Endothelial cell of umbilical vein (primary cell): ENCODE measurements at regions not wholly inside any gene's neighbourhood (a gene's known extent, or its start where the extent isn't known, plus 50 kb on each side); places are given as distances from the start of the nearest gene placed in this dataset.

ENCODE experiments used
- BruUV-seq: library from RNA; stranded (reverse); fragments of 400-500 nt; replicated peaks from 2 replicates; lab custom pipeline; 2021; lab: Mats Ljungman, UMichigan
- CTCF ChIA-PET: fragments of 300-600, 350-600 bp; sonication (Branson Sonifier 250); formaldehyde crosslinking; loops from one replicate; lab custom pipeline; 2021; ENCODE audit warnings: antibody characterized with exemption, inconsistent platforms; lab: Charles Lee
- POLR2A ChIA-PET: fragments of 300-600, 350-600 bp; sonication (Branson Sonifier 250); formaldehyde crosslinking; loops from one replicate; lab custom pipeline; 2021; ENCODE audit warnings: antibody characterized with exemption, inconsistent platforms; lab: Charles Lee
- DNase-seq: peaks from one replicate; pipeline ENCODE4 v3.0.0-alpha.2; 2011; ENCODE audit warnings: low read depth, low spot score
- FAIRE-seq: peaks from 2 replicates; lab custom pipeline; 2011; peaks lifted over from hg19 to GRCh38; lab: Jason Lieb, UNC
- H2AFZ ChIP-seq: 2 replicates; pipeline ENCODE4 v1.6.0; 2012; ENCODE audit warnings: low read depth, low read length, control low read depth, inconsistent platforms
- H3K27ac ChIP-seq: 2 replicates; pipeline ENCODE4 v1.5.1; 2011; ENCODE audit warnings: low read depth, mild to moderate bottlenecking, control low read depth, low read length, moderate library complexity; ENCODE audit not compliant: insufficient read depth
- H3K27me3 ChIP-seq, 2 experiments: 2 replicates each; pipeline versions ENCODE4 v1.6.0 to v1.6.1; 2011; ENCODE audit warnings: low read length in 2 of 2, mixed read lengths in 1 of 2; ENCODE audit not compliant: control insufficient read depth in 2 of 2, insufficient read depth in 2 of 2
- H3K36me3 ChIP-seq, 2 experiments: 2 replicates in 1 of 2; 3 replicates in 1 of 2; pipeline ENCODE4 v1.5.1; 2011; ENCODE audit warnings: low read length in 2 of 2, mild to moderate bottlenecking in 1 of 2, moderate library complexity in 1 of 2; ENCODE audit not compliant: control insufficient read depth in 2 of 2, insufficient read depth in 2 of 2; ENCODE audit errors: extremely low read depth in 1 of 2
- H3K4me1 ChIP-seq: 3 replicates; pipeline ENCODE4 v1.5.1; 2011; ENCODE audit warnings: mild to moderate bottlenecking, low read length; ENCODE audit not compliant: control insufficient read depth, insufficient read depth; ENCODE audit errors: extremely low read depth
- H3K4me2 ChIP-seq: 2 replicates; pipeline ENCODE4 v1.6.1; 2011; ENCODE audit warnings: low read length, control low read depth, mixed read lengths; ENCODE audit not compliant: insufficient read depth
- H3K4me3 ChIP-seq, 3 experiments: fragments of 200-600 bp in 1 of 3; sonication (generic), shearing (Covaris generic) in 1 of 3; replicated peaks in 1 of 3; 2 replicates each; pipeline ENCODE4 v1.5.1; 2011 to 2016; ENCODE audit warnings: control low read depth in 3 of 3, low read length in 3 of 3, mild to moderate bottlenecking in 2 of 3, inconsistent platforms in 1 of 3, low read depth in 1 of 3, moderate library complexity in 1 of 3; ENCODE audit not compliant: insufficient read depth in 1 of 3
- H3K79me2 ChIP-seq: 2 replicates; pipeline ENCODE4 v1.6.0; 2012; ENCODE audit warnings: low read length, inconsistent platforms; ENCODE audit not compliant: control insufficient read depth, insufficient read depth
- H3K9ac ChIP-seq: replicated peaks from 2 replicates; pipeline ENCODE3; 2011; ENCODE audit warnings: low read length, control low read depth; ENCODE audit not compliant: insufficient read depth; ENCODE audit errors: extremely low read depth
- H3K9me1 ChIP-seq: replicated peaks from 3 replicates; pipeline ENCODE4 v1.6.0; 2011; ENCODE audit warnings: mild to moderate bottlenecking, low read length; ENCODE audit not compliant: control insufficient read depth, insufficient read depth; ENCODE audit errors: extremely low read depth
- H3K9me3 ChIP-seq: replicated peaks from 2 replicates; pipeline ENCODE4 v1.5.1; 2012; ENCODE audit warnings: low read length, inconsistent platforms; ENCODE audit not compliant: control insufficient read depth, insufficient read depth
- H4K20me1 ChIP-seq: replicated peaks from 2 replicates; pipeline ENCODE3; 2011; ENCODE audit warnings: mild to moderate bottlenecking, low read length; ENCODE audit not compliant: control insufficient read depth, insufficient read depth; ENCODE audit errors: extremely low read depth
- CTCF ChIP-seq, 2 donors: IDR thresholded peaks; 1 replicate in 1 of 2; 2 replicates in 1 of 2; pipeline ENCODE4 v1.5.1; 2011; ENCODE audit warnings: low read length in 2 of 2, mild to moderate bottlenecking in 2 of 2, moderate library complexity in 2 of 2, control low read depth in 1 of 2, inconsistent platforms in 1 of 2, low read depth in 1 of 2; ENCODE audit not compliant: insufficient read depth in 1 of 2; ENCODE audit errors: extremely low read depth in 1 of 2
- EZH2 ChIP-seq: IDR thresholded peaks from 2 replicates; pipeline ENCODE4 v1.6.1; 2012; ENCODE audit warnings: borderline replicate concordance, low read depth, mild to moderate bottlenecking, moderate library complexity, low read length, inconsistent platforms; ENCODE audit not compliant: severe bottlenecking
- FOS ChIP-seq: IDR thresholded peaks from 2 replicates; pipeline ENCODE4 v1.6.1; 2011; ENCODE audit warnings: mild to moderate bottlenecking, low read length, moderate library complexity, borderline replicate concordance; ENCODE audit not compliant: insufficient read depth
- GATA2 ChIP-seq: IDR thresholded peaks from 2 replicates; pipeline ENCODE4 v1.7.0; 2011; ENCODE audit warnings: low read depth, mild to moderate bottlenecking, moderate library complexity, mixed read lengths, low read length; ENCODE audit not compliant: insufficient read length, insufficient read depth
- JUN ChIP-seq: IDR thresholded peaks from 2 replicates; pipeline ENCODE4 v1.6.1; 2011; ENCODE audit warnings: borderline replicate concordance, low read depth; ENCODE audit not compliant: insufficient read length, insufficient read depth
- MYC ChIP-seq: IDR thresholded peaks from one replicate; pipeline ENCODE4 v1.6.1; 2011; ENCODE audit warnings: mild to moderate bottlenecking, low read depth, low read length
- POLR2A ChIP-seq: IDR thresholded peaks from 2 replicates; pipeline ENCODE4 v1.6.1; 2012; ENCODE audit warnings: low read depth, mild to moderate bottlenecking, control low read depth, low read length
- POLR2AphosphoS5 ChIP-seq: IDR thresholded peaks from 2 replicates; pipeline ENCODE4 v1.6.1; 2012; ENCODE audit warnings: low read depth, mild to moderate bottlenecking, control low read depth, low read length, moderate library complexity; ENCODE audit not compliant: insufficient read depth
- dilution Hi-C: fragments of 300-500 bp; cut with MboI; formaldehyde crosslinking; loops from one replicate; pipeline ENCODE4 v1.15.0; 2019; ENCODE audit warnings: low sequenced_read_pairs; ENCODE audit not compliant: extremely low pct_ligation_motif_present
- intact Hi-C: fragments of 100-400 bp; cut with micrococcal nuclease; formaldehyde crosslinking; loops from one replicate; pipeline ENCODE4 v1.10.0; 2022
- TF ChIP-seq, protein P1 (sequence below): IDR thresholded peaks from 2 replicates; pipeline ENCODE4 v1.6.1; 2011; ENCODE audit not compliant: insufficient read depth, insufficient read length

GRCh38 chr19:56956503-56957226 is 116.1 kb upstream of the PEG3 start:
- H3K4me2 ChIP-seq, result no peak overlapping the region
- H3K79me2 ChIP-seq, result no peaks in the 10 kb centered on the region
- no peaks in the 10 kb centered on the region for H4K20me1 ChIP-seq
- FAIRE-seq (no peak), DNase-seq (no peak)
- H2AFZ ChIP-seq, result no peak overlapping the region
- POLR2A ChIA-PET, result no interaction called here
- no peaks in the 10 kb centered on the region for H3K27me3 ChIP-seq
- no peak overlapping the region for H3K9ac ChIP-seq
- no TSS peak for BruUV-seq
- CTCF ChIA-PET, result no interaction called here
- no peaks in the 10 kb centered on the region for H3K4me1 ChIP-seq
- no peak overlapping the region for H3K4me3 ChIP-seq
- H3K9me3 ChIP-seq, result peaks cover 12% of the 10 kb centered on the region
- H3K9me1 ChIP-seq, result no peaks in the 10 kb centered on the region
- H3K36me3 ChIP-seq, result no peaks in the 10 kb centered on the region
- no peak for TF ChIP-seq CTCF (IDR thresholded peaks at IDR 0.05; ENCODE audit: extremely low read depth in 1 of 2, insufficient read depth in 1 of 2, low read depth in 1 of 2, low read length in 2 of 2)
- TF ChIP-seq POLR2AphosphoS5, result no peak
- TF ChIP-seq POLR2A, result no peak
- no peak for TF ChIP-seq GATA2
- no peak for TF ChIP-seq MYC
- no peak for TF ChIP-seq JUN
- TF ChIP-seq FOS, result no peak
- TF ChIP-seq, protein P1, sequence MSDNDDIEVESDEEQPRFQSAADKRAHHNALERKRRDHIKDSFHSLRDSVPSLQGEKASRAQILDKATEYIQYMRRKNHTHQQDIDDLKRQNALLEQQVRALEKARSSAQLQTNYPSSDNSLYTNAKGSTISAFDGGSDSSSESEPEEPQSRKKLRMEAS, result no peak
- no peak for TF ChIP-seq EZH2
- intact Hi-C loops, result no loop called here
- dilution Hi-C loops, result no loop called here
- no peak overlapping the region for H3K27ac ChIP-seq
